Naive B cell (primary cell): ENCODE measurements at regions not wholly inside any gene's neighbourhood (a gene's known extent, or its start where the extent isn't known, plus 50 kb on each side); places are given as distances from the start of the nearest gene placed in this dataset.
A peak's percentile ranks its signal among the peaks of the same experiment; 100 is the strongest.
"Not testable (repeated sequence)": the region's sequence is repeated elsewhere in the genome, so short reads cannot be mapped to it uniquely, and the experiment has no call there.

Source experiments
- ATAC-seq, 2 donors: fragments of 150-1000 bp; cut with Tn5 transposase; 2 replicates each; pipeline ENCODE4 v1.10.0; 2021; ENCODE audit warnings: low read depth in 2 of 2, mild to moderate bottlenecking in 2 of 2, moderate library complexity in 2 of 2
- DNase-seq: peaks from one replicate; pipeline ENCODE4 v3.0.0; 2022
- H3K27ac Mint-ChIP-seq, 6 donors: one replicate each; pipeline ENCODE4 v1.8.0; 2020 to 2022; ENCODE audit warnings: mild to moderate bottlenecking in 6 of 6, mixed read lengths in 6 of 6, moderate library complexity in 5 of 6, inconsistent platforms in 2 of 6
- H3K27me3 Mint-ChIP-seq, 3 donors: one replicate each; pipeline ENCODE4 v1.8.0; 2021 to 2022; ENCODE audit warnings: mixed read lengths in 3 of 3, mild to moderate bottlenecking in 1 of 3
- H3K36me3 Mint-ChIP-seq, 2 donors: one replicate each; pipeline ENCODE4 v1.8.0; 2020 to 2022; ENCODE audit warnings: mixed read lengths in 2 of 2, inconsistent platforms in 1 of 2, mild to moderate bottlenecking in 1 of 2
- H3K4me1 Mint-ChIP-seq, 3 donors: one replicate each; pipeline ENCODE4 v1.8.0; 2020 to 2022; ENCODE audit warnings: mixed read lengths in 3 of 3, inconsistent platforms in 1 of 3, mild to moderate bottlenecking in 1 of 3, moderate library complexity in 1 of 3
- H3K4me3 Mint-ChIP-seq, 8 donors: one replicate each; pipeline ENCODE4 v1.8.0; 2020 to 2022; ENCODE audit warnings: mild to moderate bottlenecking in 8 of 8, mixed read lengths in 8 of 8, moderate library complexity in 8 of 8, inconsistent platforms in 2 of 8
- H3K9me3 Mint-ChIP-seq, 7 donors: one replicate each; pipeline ENCODE4 v1.8.0; 2020 to 2022; ENCODE audit warnings: mixed read lengths in 7 of 7, mild to moderate bottlenecking in 5 of 7, inconsistent platforms in 2 of 7, moderate library complexity in 1 of 7

- Mint-ChIP-seq H3K4me3 (no peak overlapping the region), H3K9me3 (peaks cover 0 to 12% (median 4%) of the 10 kb centered on the region in 7 donors), H3K27ac (peak overlapping the region in 1 of 6 donors; percentile 49), H3K4me1 (peaks cover 16 to 19% (median 16%) of the 10 kb centered on the region in 3 donors), H3K27me3 (no peaks in the 10 kb centered on the region), H3K36me3 (no peaks in the 10 kb centered on the region)
- ATAC-seq, result no peak
- DNase-seq, result no peak
Measured at GRCh38 chr16:72645538-72645937, 402.4 kb downstream of the ZFHX3 start.

- peak overlapping the region in 2 of 6 donors; percentile 15 to 61 for H3K27ac Mint-ChIP-seq
- H3K9me3 Mint-ChIP-seq, result peaks cover 0 to 12% (median 4%) of the 10 kb centered on the region in 7 donors
- no peak overlapping the region for H3K4me3 Mint-ChIP-seq
- H3K36me3 Mint-ChIP-seq, result no peaks in the 10 kb centered on the region
- ATAC-seq, result no peak
- peaks cover 15% of the 10 kb centered on the region in 3 donors for H3K4me1 Mint-ChIP-seq
- no peaks in the 10 kb centered on the region for H3K27me3 Mint-ChIP-seq
- DNase-seq, result no peak
Measured at GRCh38 chr16:72644911-72645310, 403.0 kb downstream of the ZFHX3 start.

- no peak for DNase-seq
- no peaks in the 10 kb centered on the region for H3K27me3 Mint-ChIP-seq
- no peak overlapping the region for H3K27ac Mint-ChIP-seq
- H3K36me3 Mint-ChIP-seq, result peaks cover 10 to 19% of the 10 kb centered on the region in 2 donors
- H3K9me3 Mint-ChIP-seq, result peaks cover 6 to 30% (median 15%) of the 10 kb centered on the region in 7 donors
- H3K4me3 Mint-ChIP-seq, result no peak overlapping the region
- peaks cover 0 to 3% (median 2%) of the 10 kb centered on the region in 3 donors for H3K4me1 Mint-ChIP-seq
- no peak for ATAC-seq
Measured at GRCh38 chr16:72639494-72639893, 408.4 kb downstream of the ZFHX3 start.

GRCh38 chr16:72637306-72637705, 410.6 kb downstream of the ZFHX3 start:
- Mint-ChIP-seq H3K4me1 (peaks cover 0 to 3% (median 0%) of the 10 kb centered on the region in 3 donors), H3K9me3 (peaks cover 6 to 27% (median 15%) of the 10 kb centered on the region in 7 donors), H3K4me3 (no peak overlapping the region), H3K36me3 (peaks cover 10 to 19% of the 10 kb centered on the region in 2 donors), H3K27ac (no peak overlapping the region), H3K27me3 (no peaks in the 10 kb centered on the region)
- ATAC-seq, result no peak
- DNase-seq, result no peak

GRCh38 chr16:72635694-72636093, 412.2 kb downstream of the ZFHX3 start:
- Mint-ChIP-seq H3K36me3 (peaks cover 10 to 19% of the 10 kb centered on the region in 2 donors), H3K27me3 (no peaks in the 10 kb centered on the region), H3K4me3 (no peak overlapping the region), H3K9me3 (peaks cover 6 to 20% (median 15%) of the 10 kb centered on the region in 7 donors), H3K4me1 (peaks cover 0 to 3% (median 0%) of the 10 kb centered on the region in 3 donors), H3K27ac (peak overlapping the region in 2 of 6 donors; percentile 47 to 78)
- no peak for ATAC-seq
- DNase-seq, result no peak

GRCh38 chr16:72635104-72635503, 412.8 kb downstream of the ZFHX3 start:
- Mint-ChIP-seq H3K4me3 (no peak overlapping the region), H3K27me3 (no peaks in the 10 kb centered on the region), H3K36me3 (peaks cover 10 to 19% of the 10 kb centered on the region in 2 donors), H3K4me1 (peaks cover 0 to 3% (median 0%) of the 10 kb centered on the region in 3 donors), H3K9me3 (peaks cover 6 to 20% (median 12%) of the 10 kb centered on the region in 7 donors), H3K27ac (no peak overlapping the region)
- ATAC-seq (no peak), DNase-seq (no peak)

- not testable (repeated sequence) for DNase-seq, H3K4me1 Mint-ChIP-seq, ATAC-seq, H3K27ac Mint-ChIP-seq, H3K27me3 Mint-ChIP-seq, H3K36me3 Mint-ChIP-seq
- peak overlapping the region in 1 of 8 donors; percentile 78 for H3K4me3 Mint-ChIP-seq
- H3K9me3 Mint-ChIP-seq, result peaks cover 2 to 11% (median 7%) of the 10 kb centered on the region in 7 donors
Measured at GRCh38 chr16:72627182-72627896, 420.6 kb downstream of the ZFHX3 start.

- ATAC-seq, result no peak
- Mint-ChIP-seq H3K9me3 (peaks cover 2 to 11% (median 7%) of the 10 kb centered on the region in 7 donors), H3K4me3 (no peak overlapping the region), H3K27ac (no peak overlapping the region), H3K27me3 (no peaks in the 10 kb centered on the region), H3K4me1 (peaks cover 3 to 5% (median 3%) of the 10 kb centered on the region in 3 donors), H3K36me3 (peaks cover 7 to 9% of the 10 kb centered on the region in 2 donors)
- DNase-seq, result no peak
Measured at GRCh38 chr16:72626623-72627022, 421.3 kb downstream of the ZFHX3 start.

- H3K4me3 Mint-ChIP-seq, result no peak overlapping the region
- H3K36me3 Mint-ChIP-seq, result peaks cover 7 to 8% of the 10 kb centered on the region in 2 donors
- no peak overlapping the region for H3K27ac Mint-ChIP-seq
- no peak for ATAC-seq
- no peaks in the 10 kb centered on the region for H3K27me3 Mint-ChIP-seq
- DNase-seq, result no peak
- H3K9me3 Mint-ChIP-seq, result peaks cover 0 to 5% (median 2%) of the 10 kb centered on the region in 7 donors
- H3K4me1 Mint-ChIP-seq, result peaks cover 3 to 5% (median 3%) of the 10 kb centered on the region in 3 donors
Measured at GRCh38 chr16:72621651-72622050, 426.3 kb downstream of the ZFHX3 start.

GRCh38 chr16:72620853-72621252, 427.1 kb downstream of the ZFHX3 start:
- peaks cover 0 to 5% (median 0%) of the 10 kb centered on the region in 7 donors for H3K9me3 Mint-ChIP-seq
- peaks cover 3 to 6% (median 6%) of the 10 kb centered on the region in 3 donors for H3K4me1 Mint-ChIP-seq
- DNase-seq (no peak), ATAC-seq (no peak)
- H3K36me3 Mint-ChIP-seq, result peaks cover 6 to 8% of the 10 kb centered on the region in 2 donors
- no peak overlapping the region for H3K4me3 Mint-ChIP-seq
- no peaks in the 10 kb centered on the region for H3K27me3 Mint-ChIP-seq
- no peak overlapping the region for H3K27ac Mint-ChIP-seq

- Mint-ChIP-seq H3K27ac (no peak overlapping the region), H3K9me3 (peaks cover 0 to 7% (median 0%) of the 10 kb centered on the region in 7 donors), H3K27me3 (no peaks in the 10 kb centered on the region), H3K36me3 (peaks cover 6 to 8% of the 10 kb centered on the region in 2 donors), H3K4me1 (peaks cover 0 to 7% (median 7%) of the 10 kb centered on the region in 3 donors), H3K4me3 (no peak overlapping the region)
- no peak for DNase-seq
- ATAC-seq, result no peak
Measured at GRCh38 chr16:72620348-72620747, 427.6 kb downstream of the ZFHX3 start.

GRCh38 chr16:72615856-72616255, 432.1 kb downstream of the ZFHX3 start:
- Mint-ChIP-seq H3K4me3 (no peak overlapping the region), H3K27me3 (no peaks in the 10 kb centered on the region), H3K4me1 (peaks cover 0 to 11% (median 7%) of the 10 kb centered on the region in 3 donors), H3K36me3 (peaks cover 4 to 9% of the 10 kb centered on the region in 2 donors), H3K27ac (no peak overlapping the region), H3K9me3 (peaks cover 0 to 7% (median 0%) of the 10 kb centered on the region in 7 donors)
- DNase-seq (no peak), ATAC-seq (no peak)

- no peak for ATAC-seq
- DNase-seq, result no peak
- H3K4me3 Mint-ChIP-seq, result no peak overlapping the region
Measured at GRCh38 chr16:72612718-72613117, 435.2 kb downstream of the ZFHX3 start.

GRCh38 chr16:72612256-72612655, 435.7 kb downstream of the ZFHX3 start:
- Mint-ChIP-seq H3K9me3 (peaks cover 0 to 10% (median 0%) of the 10 kb centered on the region in 7 donors), H3K4me3 (no peak overlapping the region), H3K27ac (peak overlapping the region in 1 of 6 donors; percentile 5), H3K4me1 (peaks cover 11 to 23% (median 17%) of the 10 kb centered on the region in 3 donors), H3K27me3 (no peaks in the 10 kb centered on the region), H3K36me3 (peaks cover 0 to 9% of the 10 kb centered on the region in 2 donors)
- DNase-seq, result no peak
- ATAC-seq, result no peak

More at GRCh38 chr16:72612718-72613117, 435.2 kb downstream of the ZFHX3 start:
- Mint-ChIP-seq H3K27me3 (no peaks in the 10 kb centered on the region), H3K27ac (peak overlapping the region in 1 of 6 donors; percentile 5), H3K36me3 (peaks cover 0 to 9% of the 10 kb centered on the region in 2 donors), H3K4me1 (peaks cover 11 to 23% (median 17%) of the 10 kb centered on the region in 3 donors), H3K9me3 (peaks cover 0 to 10% (median 0%) of the 10 kb centered on the region in 7 donors)
